ENCODE measurements at regions not wholly inside any gene's neighbourhood (a gene's known extent, or its start where the extent isn't known, plus 50 kb on each side); places are given as distances from the start of the nearest gene placed in this dataset.
"Not testable (repeated sequence)": the region's sequence is repeated elsewhere in the genome, so short reads cannot be mapped to it uniquely, and the experiment has no call there.

- intact Hi-C loops (cut with micrococcal nuclease), result no loop called here
Measured at GRCh38 chr13:111006506-111007031, 91.7 kb upstream of the ANKRD10 start.

- intact Hi-C loops (cut with micrococcal nuclease), result no loop called here
Measured at GRCh38 chr13:111005808-111006505, 91.1 kb upstream of the ANKRD10 start.

DNA sequence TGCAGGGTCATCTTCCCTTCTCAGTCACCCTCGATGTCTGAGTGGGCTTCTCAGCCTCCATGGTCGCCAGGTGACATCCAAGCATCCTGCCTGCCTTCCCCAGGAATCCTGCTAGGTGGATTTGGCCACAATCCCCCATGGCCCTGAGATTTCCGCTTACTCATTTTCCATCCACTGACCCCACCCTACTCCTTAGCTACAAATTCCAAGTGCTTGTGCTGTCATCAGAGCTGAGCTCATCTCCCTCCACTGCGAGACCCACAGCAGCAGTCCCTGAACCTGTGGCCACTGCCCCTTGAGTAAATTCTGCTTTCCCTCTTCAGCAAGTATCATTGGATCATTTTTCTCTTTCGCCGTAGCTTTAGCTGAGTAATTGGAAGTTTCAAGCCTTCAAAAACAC is 90.5 kb upstream of the ANKRD10 start:
- intact Hi-C loops (cut with micrococcal nuclease), result no loop called here

- intact Hi-C loops (cut with micrococcal nuclease), result no loop called here
Measured at GRCh38 chr13:111004444-111004843, 89.6 kb upstream of the ANKRD10 start.

DNA sequence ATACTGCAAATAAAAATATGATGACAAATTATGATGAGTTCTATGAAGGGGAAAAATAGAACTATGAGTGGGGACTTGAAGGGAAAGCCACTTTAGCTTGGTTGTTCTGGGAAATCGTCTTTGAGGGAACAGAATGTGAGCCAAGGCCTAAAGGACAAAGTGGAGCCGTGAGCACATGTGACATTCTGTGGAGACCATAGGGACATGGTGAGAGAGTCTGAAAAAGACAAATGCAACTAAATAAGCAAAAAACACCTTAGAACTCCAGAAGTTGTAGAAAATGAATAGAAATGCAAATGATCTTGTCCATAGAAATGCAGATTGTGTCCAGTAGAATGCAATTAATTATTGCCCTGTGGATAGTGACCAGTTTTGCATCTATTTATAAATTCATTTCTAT is 86.8 kb upstream of the ANKRD10 start:
- intact Hi-C loops (cut with micrococcal nuclease), result no loop called here

DNA sequence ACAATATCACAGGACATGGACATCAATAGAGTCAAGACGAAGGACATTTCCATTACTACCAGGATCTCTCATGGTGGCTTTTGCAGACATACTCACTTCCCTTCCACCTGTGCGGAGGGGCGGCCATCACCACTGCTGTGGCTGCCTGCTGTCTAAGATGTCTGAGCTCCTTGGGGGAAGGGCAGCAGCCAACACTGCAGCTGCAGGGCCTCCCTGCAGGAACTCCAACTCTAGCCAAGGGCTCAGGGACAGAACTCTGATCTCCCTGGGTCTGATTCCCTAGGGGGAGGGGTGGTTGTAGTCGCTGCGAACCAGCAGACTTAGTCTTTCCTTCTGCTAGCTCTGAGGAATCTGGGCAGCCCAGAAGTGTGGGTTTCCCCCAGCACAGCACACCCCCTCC is 78.9 kb upstream of the ANKRD10 start:
- intact Hi-C loops (cut with micrococcal nuclease), result no loop called here

DNA sequence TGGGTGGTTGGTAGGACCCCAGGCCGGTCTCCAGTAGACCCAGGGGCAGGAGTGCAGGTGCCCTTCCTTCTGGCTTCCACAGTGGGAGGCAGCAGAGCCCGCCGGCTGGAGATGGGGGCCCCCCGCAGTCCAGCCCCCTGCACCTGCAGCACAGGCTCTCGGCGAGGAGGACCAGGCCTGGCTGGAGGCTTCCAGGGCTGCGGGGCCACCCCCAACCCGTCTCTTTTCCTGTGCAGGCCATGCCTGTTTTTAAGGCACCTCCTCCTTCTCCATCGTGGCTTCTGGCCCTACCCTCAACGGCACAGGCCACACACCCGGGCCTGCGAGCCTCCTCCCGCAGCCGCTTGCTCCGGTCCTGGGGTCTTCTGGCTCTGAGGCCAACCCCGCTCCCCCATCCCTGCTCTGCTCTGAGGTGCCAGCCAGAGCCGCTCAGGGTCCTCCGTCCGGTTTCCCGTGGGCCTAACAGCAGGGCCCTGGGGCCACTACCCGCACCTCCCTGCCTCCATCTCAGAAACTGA is 77.2 kb upstream of the ANKRD10 start:
- intact Hi-C loops (cut with micrococcal nuclease), result no loop called here

DNA sequence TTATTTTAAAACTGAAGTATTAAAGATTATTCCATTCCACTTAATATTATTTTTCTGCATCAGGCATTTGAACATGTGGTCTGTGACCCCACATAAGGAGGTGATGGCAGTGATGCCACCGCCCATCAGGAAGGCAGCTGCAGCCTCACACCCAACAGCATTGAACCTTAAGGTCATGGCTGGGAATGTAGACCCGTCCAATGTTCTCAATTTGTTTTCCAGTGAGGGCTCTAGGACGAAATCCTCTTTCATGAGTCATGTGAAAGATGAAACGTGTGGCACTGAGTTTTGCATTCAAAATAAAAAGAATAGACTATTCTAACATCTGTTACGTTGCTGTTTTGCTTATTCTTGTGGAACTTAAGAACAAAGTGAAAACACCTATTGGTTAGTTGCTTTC is 74.5 kb upstream of the ANKRD10 start:
- intact Hi-C loops (cut with micrococcal nuclease), result no loop called here

DNA sequence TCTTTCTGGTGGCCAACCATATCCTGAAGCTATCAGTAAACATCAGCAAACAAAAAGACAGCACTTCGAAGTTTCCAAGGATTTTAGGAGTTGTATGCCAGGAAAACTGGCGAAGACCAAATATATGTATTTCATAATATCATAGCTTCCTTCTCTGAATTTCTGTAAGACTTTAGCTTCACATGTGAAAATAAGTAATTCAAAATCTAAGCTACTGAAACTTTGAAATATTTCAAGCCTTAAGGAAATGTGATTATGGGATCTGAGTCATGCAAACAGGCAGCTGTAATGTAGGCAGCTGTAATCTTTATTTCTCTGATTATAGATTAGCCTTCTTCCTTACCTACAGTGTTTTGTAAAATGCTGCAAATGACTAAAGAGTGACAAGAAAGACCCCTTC is 70.7 kb upstream of the ANKRD10 start:
- intact Hi-C loops (cut with micrococcal nuclease), result no loop called here

- intact Hi-C loops (cut with micrococcal nuclease), result no loop called here
Measured at GRCh38 chr13:110984798-110985197, 69.9 kb upstream of the ANKRD10 start.

DNA sequence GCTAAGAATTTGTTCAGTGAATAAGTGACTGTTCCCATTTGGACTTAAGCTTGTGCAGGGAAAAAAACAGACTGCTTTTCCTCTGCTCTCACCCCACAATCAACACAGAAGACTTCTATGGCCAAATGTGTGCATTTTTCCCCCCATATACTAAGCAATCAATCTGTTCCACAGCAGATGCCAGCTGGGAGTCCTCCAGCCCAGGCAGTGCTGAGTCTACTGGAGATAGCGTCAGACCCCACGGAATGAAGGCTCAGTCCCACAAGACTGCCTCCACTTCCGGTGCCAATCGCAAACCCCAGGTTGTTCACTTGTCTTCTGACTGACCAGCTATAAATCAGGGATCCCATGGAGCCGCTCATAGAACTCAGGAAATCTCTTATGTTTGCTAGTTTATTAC is 69.5 kb upstream of the ANKRD10 start:
- intact Hi-C loops (cut with micrococcal nuclease), result no loop called here

- intact Hi-C loops (cut with micrococcal nuclease), result no loop called here
Measured at GRCh38 chr13:110983241-110983640, 68.4 kb upstream of the ANKRD10 start.

DNA sequence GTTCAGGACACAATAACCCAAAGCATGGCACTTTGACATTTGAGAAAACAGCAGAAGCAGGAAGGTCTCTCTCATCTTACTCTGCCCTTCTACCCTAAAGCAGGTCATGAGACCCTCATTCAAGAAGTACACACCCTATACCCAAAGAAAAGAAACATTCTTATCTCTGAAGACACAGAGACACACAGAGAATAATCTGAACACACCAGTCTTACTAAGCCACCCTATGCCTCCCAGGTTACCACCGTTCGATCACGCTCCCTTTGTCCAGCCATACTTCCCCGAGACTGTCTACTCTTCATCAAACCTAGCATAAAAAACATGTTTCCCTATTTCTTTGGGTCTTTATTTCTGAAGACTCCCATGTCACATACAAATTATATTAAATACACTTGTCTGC is 66.5 kb upstream of the ANKRD10 start:
- intact Hi-C loops (cut with micrococcal nuclease), result no loop called here

GRCh38 chr13:110980921-110981320 is 66.1 kb upstream of the ANKRD10 start:
- intact Hi-C loops (cut with micrococcal nuclease), result no loop called here

DNA sequence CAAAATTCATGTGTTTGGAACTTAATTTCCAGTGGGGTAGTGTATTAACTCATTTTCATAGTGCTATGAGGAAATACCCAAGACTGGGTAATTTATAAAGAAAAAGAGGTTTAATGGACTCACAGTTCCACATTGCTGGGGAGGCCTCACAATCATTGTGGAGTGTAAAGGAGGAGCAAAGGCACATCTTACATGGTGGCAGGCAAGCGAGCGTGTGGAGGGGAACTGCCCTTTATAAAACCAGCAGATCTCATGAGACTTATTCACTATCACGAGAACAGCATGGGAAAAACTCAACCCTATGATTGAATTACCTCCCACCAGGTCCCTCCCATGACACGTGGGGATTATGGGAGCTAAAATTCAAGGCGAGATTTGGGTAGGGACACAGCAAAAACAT is 64.3 kb upstream of the ANKRD10 start:
- intact Hi-C loops (cut with micrococcal nuclease), result not testable (repeated sequence)

DNA sequence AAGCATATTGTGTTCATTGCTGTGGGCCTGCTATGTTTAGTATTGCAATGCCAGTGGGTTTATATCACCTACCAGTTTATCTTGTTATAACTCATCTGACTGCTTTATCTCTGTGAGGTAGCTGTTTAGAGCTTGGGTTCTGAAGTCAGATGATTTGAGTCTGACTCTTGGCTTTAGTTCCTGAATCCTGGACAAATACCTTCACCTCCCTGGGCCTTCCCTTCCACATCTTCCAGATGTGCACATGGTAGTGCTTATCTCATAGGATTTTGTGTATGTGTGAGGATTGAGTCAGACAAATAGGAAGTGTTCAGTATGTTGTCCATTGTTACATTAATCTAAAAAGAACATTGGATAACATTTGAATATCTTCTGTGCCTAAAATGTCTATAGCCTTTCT is 63.5 kb upstream of the ANKRD10 start:
- intact Hi-C loops (cut with micrococcal nuclease), result no loop called here

DNA sequence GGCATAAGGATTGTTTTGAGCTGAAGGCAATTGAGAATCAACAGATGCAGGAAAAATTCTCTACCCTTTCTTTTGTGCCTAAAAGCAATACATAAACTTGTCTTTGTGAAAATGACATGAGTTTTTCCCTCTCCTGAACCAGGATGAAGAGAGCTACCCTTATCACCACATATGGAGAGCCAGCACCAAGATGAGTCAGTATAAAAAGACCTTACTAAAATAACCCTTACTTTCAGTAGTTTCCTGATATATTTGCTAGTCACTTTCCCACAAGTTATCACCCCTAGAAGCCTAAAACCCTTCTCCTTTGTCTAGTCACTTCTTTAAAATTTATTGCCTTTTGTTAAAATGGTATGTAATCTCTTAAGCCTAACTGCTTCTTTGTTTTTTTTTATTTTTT is 61.9 kb upstream of the ANKRD10 start:
- intact Hi-C loops (cut with micrococcal nuclease), result no loop called here

GRCh38 chr13:110973007-110973700 is 58.3 kb upstream of the ANKRD10 start:
- intact Hi-C loops (cut with micrococcal nuclease), result no loop called here

DNA sequence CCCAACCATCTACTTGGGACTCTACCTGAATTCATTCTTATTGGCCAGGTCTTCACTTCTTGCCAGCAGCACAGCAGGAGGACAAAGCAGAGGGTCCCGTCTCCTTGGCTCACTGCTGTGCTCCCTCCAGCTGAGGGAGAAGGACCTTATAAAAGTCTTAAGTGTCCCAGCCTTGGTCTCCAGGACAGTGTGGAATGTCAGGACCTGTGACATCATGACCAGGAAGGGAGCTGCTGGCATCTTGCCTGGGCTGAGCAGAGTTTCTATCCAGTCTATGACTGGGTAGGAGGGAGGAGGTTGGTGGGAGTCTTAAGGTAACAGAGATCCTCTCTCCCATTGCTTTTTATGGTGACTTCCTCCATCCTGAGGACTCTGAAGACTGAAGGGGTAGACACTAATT is 56.6 kb upstream of the ANKRD10 start:
- intact Hi-C loops (cut with micrococcal nuclease), result no loop called here

- intact Hi-C loops (cut with micrococcal nuclease), result not testable (repeated sequence)
Measured at GRCh38 chr13:110967156-110967855, 52.4 kb upstream of the ANKRD10 start.

- intact Hi-C loops (cut with micrococcal nuclease), result loop anchor here (1.0 to 2.0 kb wide), 3 partner anchors 21 to 188 kb away; partner anchors contain the start of gene ANKRD10
Measured at GRCh38 chr13:110965755-110966134, 50.9 kb upstream of the ANKRD10 start.

Data from T-helper 2 cell treated with Interferon-gamma antibody and Interleukin-4, amounts not matched to agents 100 ng/mL and 5 ng/mL, for 36 hours (primary cell).